Right lobe of liver (tissue), 6 donors: ENCODE measurements at regions not wholly inside any gene's neighbourhood (a gene's known extent, or its start where the extent isn't known, plus 50 kb on each side); places are given as distances from the start of the nearest gene placed in this dataset.

Experiments used
- ATAC-seq, 4 donors: fragments of 200-7000 bp; cut with Tn5 transposase; one replicate each; pipeline ENCODE4 v1.9.1; 2020; ENCODE audit warnings: mild to moderate bottlenecking in 4 of 4, moderate library complexity in 4 of 4
- DNase-seq, 3 donors: peaks; one replicate each; pipeline ENCODE4 v3.0.0-alpha.2; 2020
- H3K27ac ChIP-seq, 3 donors: fragments of 200-600 bp; one replicate each; pipeline ENCODE4 v1.8.0; 2022
- H3K27me3 ChIP-seq, 2 donors: fragments of 200-600 bp; one replicate each; pipeline ENCODE4 v1.8.0; 2022
- H3K36me3 ChIP-seq, 4 donors: fragments of 200-600 bp; sonication (generic) in 1 of 4; one replicate each; pipeline versions ENCODE4 v1.5.1 to v1.8.0; 2017 to 2022; ENCODE audit warnings: control low read depth in 1 of 4
- H3K4me1 ChIP-seq, 4 donors: fragments of 200-600 bp; sonication (generic) in 1 of 4; one replicate each; pipeline versions ENCODE4 v1.5.1 to v1.8.0; 2017 to 2022; ENCODE audit warnings: control low read depth in 1 of 4
- H3K4me3 ChIP-seq, 3 donors: fragments of 200-600 bp; one replicate each; pipeline ENCODE4 v1.8.0; 2022
- H3K9me3 ChIP-seq, 4 donors: fragments of 200-600 bp; sonication (generic) in 1 of 4; one replicate each; pipeline versions ENCODE4 v1.5.1 to v1.8.0; 2017 to 2022; ENCODE audit warnings: control low read depth in 1 of 4
- CTCF ChIP-seq, 4 donors: fragments of 200-600 bp in 3 of 4; fragments of 450-650 bp in 1 of 4; IDR thresholded peaks; one replicate each; pipeline versions ENCODE4 v1.5.1 to v1.8.0; 2016 to 2022; ENCODE audit warnings: antibody characterized with exemption in 4 of 4, mild to moderate bottlenecking in 2 of 4
- POLR2A ChIP-seq: fragments of 450-650 bp; IDR thresholded peaks from one replicate; pipeline ENCODE4 v1.6.1; 2017; ENCODE audit warnings: antibody characterized with exemption, mild to moderate bottlenecking
- WGBS: methylation state at CpG from one replicate; pipeline ENCODE4 v1.1.6; 2018; ENCODE audit warnings: low coverage, low lambda C conversion rate; ENCODE audit not compliant: insufficient coverage; ENCODE audit errors: missing lambda C conversion rate; 5-methylcytosine and 5-hydroxymethylcytosine counted together
- intact Hi-C, 2 donors: fragments of 100-400 bp; cut with DNase I; formaldehyde crosslinking; loops; one replicate each; pipeline versions ENCODE4 v1.11.2 to v1.14.1; 2022
- donor health status: DM: no; HTN: yes; CAD: no.
- donor health status: DM: no; HTN: no; CAD: no.
- donor health status: DM: no; HTN: no; CAD: no.
- donor health status: DM: no; HTN: yes; CAD: no.
- donor health status: DM: no; HTN: yes; CAD: no.

GRCh38 chr3:110811050-110811449 lies 260.6 kb upstream of the NECTIN3 start:
- intact Hi-C loops: no loop called here
- Histone ChIP-seq H3K27ac (no peak overlapping the region), H3K36me3 (no peaks in the 10 kb centered on the region), H3K4me3 (no peak overlapping the region), H3K4me1 (peaks cover 0 to 9% (median 0%) of the 10 kb centered on the region in 4 donors), H3K9me3 (no peaks in the 10 kb centered on the region), H3K27me3 (no peaks in the 10 kb centered on the region)
- DNase-seq (no peak), ATAC-seq (peak; percentile 31 to 87 (median 60))
- no peak for TF ChIP-seq POLR2A
- TF ChIP-seq CTCF (IDR thresholded peaks at IDR 0.05): no peak

GRCh38 chr3:110813541-110813940 lies 258.1 kb upstream of the NECTIN3 start:
- WGBS: 88% methylated on average over 1 of the region's 2 CpGs
- TF ChIP-seq CTCF (IDR thresholded peaks at IDR 0.05) (no peak), POLR2A (no peak)
- DNase-seq (no peak), ATAC-seq (no peak)
- H3K27me3 ChIP-seq: no peaks in the 10 kb centered on the region
- peaks cover 0 to 9% (median 0%) of the 10 kb centered on the region in 4 donors for H3K4me1 ChIP-seq
- H3K36me3 ChIP-seq: no peaks in the 10 kb centered on the region
- intact Hi-C loops: no loop called here
- no peak overlapping the region for H3K4me3 ChIP-seq
- H3K9me3 ChIP-seq: no peaks in the 10 kb centered on the region
- no peak overlapping the region for H3K27ac ChIP-seq

- Histone ChIP-seq H3K4me3 (no peak overlapping the region), H3K9me3 (no peaks in the 10 kb centered on the region), H3K27me3 (no peaks in the 10 kb centered on the region), H3K27ac (no peak overlapping the region), H3K4me1 (peaks cover 0 to 9% (median 0%) of the 10 kb centered on the region in 4 donors), H3K36me3 (no peaks in the 10 kb centered on the region)
- WGBS: 59% methylated on average over 3 of the region's 5 CpGs
- DNase-seq: no peak
- ATAC-seq: no peak
- intact Hi-C loops: no loop called here
- TF ChIP-seq CTCF (IDR thresholded peaks at IDR 0.05) (no peak), POLR2A (no peak)
Observed at GRCh38 chr3:110814170-110815007, 257.2 kb upstream of the NECTIN3 start.

GRCh38 chr3:110815008-110815583 lies 256.5 kb upstream of the NECTIN3 start:
- Histone ChIP-seq H3K36me3 (no peaks in the 10 kb centered on the region), H3K9me3 (no peaks in the 10 kb centered on the region), H3K4me3 (no peak overlapping the region), H3K27me3 (no peaks in the 10 kb centered on the region), H3K4me1 (peaks cover 0 to 9% (median 0%) of the 10 kb centered on the region in 4 donors), H3K27ac (no peak overlapping the region)
- 69% methylated on average over 1 of the region's 1 CpG for WGBS
- DNase-seq (no peak), ATAC-seq (no peak)
- TF ChIP-seq POLR2A: no peak
- no peak for TF ChIP-seq CTCF (IDR thresholded peaks at IDR 0.05)
- intact Hi-C loops: no loop called here
